Smooth muscle cell (in vitro differentiated cells): ENCODE measurements at regions not wholly inside any gene's neighbourhood (a gene's known extent, or its start where the extent isn't known, plus 50 kb on each side); places are given as distances from the start of the nearest gene placed in this dataset.

Source experiments
- DNase-seq: peaks from one replicate; lab custom pipeline; 2025; ENCODE audit not compliant: unreplicated experiment; lab: John Stamatoyannopoulos, UW
- H2AFZ ChIP-seq: fragments of 200-600 bp; sonication (generic); 2 replicates; pipeline ENCODE4 v1.6.0; 2016; ENCODE audit warnings: antibody characterized with exemption, low read depth, mild to moderate bottlenecking
- H3F3A ChIP-seq: fragments of 200-600 bp; sonication (generic); 2 replicates; pipeline ENCODE4 v1.6.0; 2017; ENCODE audit warnings: antibody characterized with exemption, low read depth
- H3K27ac ChIP-seq: fragments of 200-600 bp; sonication (generic); 2 replicates; pipeline ENCODE4 v1.5.1; 2016; ENCODE audit warnings: low read depth, mild to moderate bottlenecking
- H3K27me3 ChIP-seq: fragments of 200-600 bp; sonication (generic); 2 replicates; pipeline ENCODE4 v1.6.1; 2016; ENCODE audit warnings: low read depth, mild to moderate bottlenecking
- H3K36me3 ChIP-seq: fragments of 200-600 bp; sonication (generic); 2 replicates; pipeline ENCODE4 v1.5.1; 2016; ENCODE audit warnings: low read depth
- H3K4me1 ChIP-seq: fragments of 200-600 bp; sonication (generic); 2 replicates; pipeline ENCODE4 v1.5.1; 2016; ENCODE audit warnings: low read depth
- H3K4me2 ChIP-seq: fragments of 200-600 bp; sonication (generic); 2 replicates; pipeline ENCODE4 v1.6.0; 2016; ENCODE audit warnings: mild to moderate bottlenecking
- H3K4me3 ChIP-seq: fragments of 200-600 bp; sonication (generic); 2 replicates; pipeline ENCODE4 v1.5.1; 2016; ENCODE audit warnings: mild to moderate bottlenecking
- H3K79me2 ChIP-seq: fragments of 200-600 bp; sonication (generic); 2 replicates; pipeline ENCODE4 v1.6.0; 2016; ENCODE audit warnings: low read depth, mild to moderate bottlenecking
- H3K9ac ChIP-seq: fragments of 200-600 bp; sonication (generic); 2 replicates; pipeline ENCODE4 v1.6.0; 2016; ENCODE audit warnings: low read depth
- H3K9me3 ChIP-seq: fragments of 200-600 bp; sonication (generic); replicated peaks from 2 replicates; pipeline ENCODE4 v1.5.1; 2016; ENCODE audit warnings: low read depth
- H4K20me1 ChIP-seq: fragments of 200-600 bp; sonication (generic); 2 replicates; pipeline ENCODE4 v1.6.0; 2016; ENCODE audit warnings: low read depth
- CTCF ChIP-seq: fragments of 200-600 bp; sonication (generic); IDR thresholded peaks from 2 replicates; pipeline ENCODE4 v1.5.1; 2017; ENCODE audit warnings: borderline replicate concordance, mild to moderate bottlenecking, antibody characterized with exemption; ENCODE audit not compliant: insufficient read depth, poor library complexity, severe bottlenecking
- WGBS: methylation state at CpG from one replicate; pipeline ENCODE4 v1.1.7; 2016; ENCODE audit warnings: low lambda C conversion rate; 5-methylcytosine and 5-hydroxymethylcytosine counted together

GRCh38 chr12:46521145-46521544, 148.6 kb upstream of the SLC38A2 start:
- Histone ChIP-seq H3K9ac (no peak overlapping the region), H3K27me3 (no peaks in the 10 kb centered on the region), H3K4me1 (peaks cover 20% of the 10 kb centered on the region), H3K27ac (no peak overlapping the region), H3K4me3 (no peak overlapping the region), H3K9me3 (no peaks in the 10 kb centered on the region), H3K79me2 (no peaks in the 10 kb centered on the region), H3K36me3 (no peaks in the 10 kb centered on the region), H4K20me1 (no peaks in the 10 kb centered on the region), H3F3A (peaks cover 16% of the 10 kb centered on the region), H3K4me2 (no peak overlapping the region), H2AFZ (no peak overlapping the region)
- TF ChIP-seq CTCF: no peak
- DNase-seq: no peak
- WGBS: 86% methylated on average over 2 of the region's 2 CpGs

GRCh38 chr12:46519407-46519806, 146.8 kb upstream of the SLC38A2 start:
- Histone ChIP-seq H3K9me3 (no peaks in the 10 kb centered on the region), H3K27me3 (no peaks in the 10 kb centered on the region), H3K9ac (no peak overlapping the region), H3K4me3 (no peak overlapping the region), H3F3A (peaks cover 10% of the 10 kb centered on the region), H3K36me3 (no peaks in the 10 kb centered on the region), H3K27ac (no peak overlapping the region), H3K79me2 (no peaks in the 10 kb centered on the region), H4K20me1 (no peaks in the 10 kb centered on the region), H3K4me2 (no peak overlapping the region), H2AFZ (no peak overlapping the region), H3K4me1 (peaks cover 13% of the 10 kb centered on the region)
- no peak for DNase-seq
- TF ChIP-seq CTCF: no peak
- 96% methylated on average over 1 of the region's 1 CpG for WGBS

- WGBS: 68% methylated on average over 3 of the region's 3 CpGs
- Histone ChIP-seq H3K9ac (no peak overlapping the region), H3K4me2 (no peak overlapping the region), H3K27ac (no peak overlapping the region), H2AFZ (no peak overlapping the region), H3K27me3 (no peaks in the 10 kb centered on the region), H3K4me3 (no peak overlapping the region), H3K9me3 (no peaks in the 10 kb centered on the region), H3F3A (peaks cover 7% of the 10 kb centered on the region), H3K79me2 (no peaks in the 10 kb centered on the region), H3K4me1 (peaks cover 13% of the 10 kb centered on the region), H3K36me3 (no peaks in the 10 kb centered on the region), H4K20me1 (no peaks in the 10 kb centered on the region)
- TF ChIP-seq CTCF: no peak
- no peak for DNase-seq
These were observed 146.2 kb upstream of the SLC38A2 start for GRCh38 chr12:46518729-46519128.

GRCh38 chr12:46518169-46518568, 145.6 kb upstream of the SLC38A2 start:
- no peaks in the 10 kb centered on the region for H4K20me1 ChIP-seq
- no peak overlapping the region for H2AFZ ChIP-seq
- DNase-seq: no peak
- H3K79me2 ChIP-seq: no peaks in the 10 kb centered on the region
- H3K4me3 ChIP-seq: no peak overlapping the region
- H3K4me2 ChIP-seq: no peak overlapping the region
- H3K27ac ChIP-seq: no peak overlapping the region
- peaks cover 13% of the 10 kb centered on the region for H3K4me1 ChIP-seq
- H3F3A ChIP-seq: peaks cover 2% of the 10 kb centered on the region
- H3K36me3 ChIP-seq: no peaks in the 10 kb centered on the region
- no peak for TF ChIP-seq CTCF
- no peak overlapping the region for H3K9ac ChIP-seq
- no peaks in the 10 kb centered on the region for H3K9me3 ChIP-seq
- H3K27me3 ChIP-seq: no peaks in the 10 kb centered on the region
